Body of pancreas (tissue), 4 donors: ENCODE measurements at regions not wholly inside any gene's neighbourhood (a gene's known extent, or its start where the extent isn't known, plus 50 kb on each side); places are given as distances from the start of the nearest gene placed in this dataset.

Experiments used
- POLR2A ChIP-seq, 3 donors: fragments of 450-650 bp; IDR thresholded peaks; one replicate each; pipeline ENCODE4 v1.6.1; 2016; ENCODE audit warnings: antibody characterized with exemption in 3 of 3, mild to moderate bottlenecking in 2 of 3
- TF ChIP-seq, protein P1 (sequence below), 7 experiments: fragments of 450-650 bp in 4 of 7; fragments of 200-600 bp in 3 of 7; sonication (generic) in 3 of 7; IDR thresholded peaks; one replicate each; pipeline ENCODE4 v1.5.1; 2016 to 2019; ENCODE audit warnings: antibody characterized with exemption in 7 of 7

- TF ChIP-seq, protein P1, sequence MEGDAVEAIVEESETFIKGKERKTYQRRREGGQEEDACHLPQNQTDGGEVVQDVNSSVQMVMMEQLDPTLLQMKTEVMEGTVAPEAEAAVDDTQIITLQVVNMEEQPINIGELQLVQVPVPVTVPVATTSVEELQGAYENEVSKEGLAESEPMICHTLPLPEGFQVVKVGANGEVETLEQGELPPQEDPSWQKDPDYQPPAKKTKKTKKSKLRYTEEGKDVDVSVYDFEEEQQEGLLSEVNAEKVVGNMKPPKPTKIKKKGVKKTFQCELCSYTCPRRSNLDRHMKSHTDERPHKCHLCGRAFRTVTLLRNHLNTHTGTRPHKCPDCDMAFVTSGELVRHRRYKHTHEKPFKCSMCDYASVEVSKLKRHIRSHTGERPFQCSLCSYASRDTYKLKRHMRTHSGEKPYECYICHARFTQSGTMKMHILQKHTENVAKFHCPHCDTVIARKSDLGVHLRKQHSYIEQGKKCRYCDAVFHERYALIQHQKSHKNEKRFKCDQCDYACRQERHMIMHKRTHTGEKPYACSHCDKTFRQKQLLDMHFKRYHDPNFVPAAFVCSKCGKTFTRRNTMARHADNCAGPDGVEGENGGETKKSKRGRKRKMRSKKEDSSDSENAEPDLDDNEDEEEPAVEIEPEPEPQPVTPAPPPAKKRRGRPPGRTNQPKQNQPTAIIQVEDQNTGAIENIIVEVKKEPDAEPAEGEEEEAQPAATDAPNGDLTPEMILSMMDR (IDR thresholded peaks at IDR 0.05), result no peak
- no peak for TF ChIP-seq POLR2A (IDR thresholded peaks at IDR 0.05)
Measured at GRCh38 chr9:22731786-22732185, 285.2 kb downstream of the DMRTA1 start.
